ENCODE measurements at regions not wholly inside any gene's neighbourhood (a gene's known extent, or its start where the extent isn't known, plus 50 kb on each side); places are given as distances from the start of the nearest gene placed in this dataset.
"Not testable (repeated sequence)": the region's sequence is repeated elsewhere in the genome, so short reads cannot be mapped to it uniquely, and the experiment has no call there.

GRCh38 chr3:161700998-161701397 is 204.4 kb downstream of the OTOL1 start:
- Histone ChIP-seq H2AFZ (ENCODE audit: low read depth, low read length) (0 out of 2 replicates have a peak overlapping the region, but pooled peaks have one; percentile 28), H3K27me3 (ENCODE audit: low read depth, low read length) (no peaks in the 10 kb centered on the region), H3K27ac (ENCODE audit: low read length) (no peak overlapping the region), H3K36me3 (replicated peaks; ENCODE audit: low read depth, low read length) (no peaks in the 10 kb centered on the region), H3K9me3 (ENCODE audit: insufficient read depth, low read length) (no peaks in the 10 kb centered on the region), H3K9ac (ENCODE audit: low read length) (no peak overlapping the region), H3K4me3 (ENCODE audit: low read length) (no peak overlapping the region), H3K79me2 (ENCODE audit: low read length) (no peaks in the 10 kb centered on the region), H3K4me2 (ENCODE audit: low read length) (no peak overlapping the region), H4K20me1 (ENCODE audit: insufficient read depth, low read length) (no peaks in the 10 kb centered on the region), H3K4me1 (ENCODE audit: low read length) (no peaks in the 10 kb centered on the region)
- TF ChIP-seq EZH2phosphoT487 (IDR thresholded peaks at IDR 0.05; ENCODE audit: low read depth) (no peak), CTCF (IDR thresholded peaks at IDR 0.05; ENCODE audit: low read depth, low read length) (peak; percentile 47)

GRCh38 chr3:161707253-161707652 is 210.6 kb downstream of the OTOL1 start:
- not testable (repeated sequence) for H4K20me1 ChIP-seq (ENCODE audit: insufficient read depth, low read length); H3K4me1 ChIP-seq (ENCODE audit: low read length); H3K79me2 ChIP-seq (ENCODE audit: low read length); H3K9me3 ChIP-seq (ENCODE audit: insufficient read depth, low read length); H3K9ac ChIP-seq (ENCODE audit: low read length); H3K27ac ChIP-seq (ENCODE audit: low read length); H3K4me2 ChIP-seq (ENCODE audit: low read length); H2AFZ ChIP-seq (ENCODE audit: low read depth, low read length); H3K27me3 ChIP-seq (ENCODE audit: low read depth, low read length); H3K36me3 ChIP-seq (replicated peaks; ENCODE audit: low read depth, low read length); H3K4me3 ChIP-seq (ENCODE audit: low read length)

GRCh38 chr3:161713731-161714130 is 217.1 kb downstream of the OTOL1 start:
- H3K36me3 ChIP-seq (replicated peaks; ENCODE audit: low read depth, low read length), result no peaks in the 10 kb centered on the region

GRCh38 chr3:161731968-161732367 is 235.4 kb downstream of the OTOL1 start:
- no peak for TF ChIP-seq EZH2phosphoT487 (IDR thresholded peaks at IDR 0.05; ENCODE audit: low read depth)
- TF ChIP-seq CTCF (IDR thresholded peaks at IDR 0.05; ENCODE audit: low read depth, low read length), result no peak
- Histone ChIP-seq H3K4me1 (ENCODE audit: low read length) (no peaks in the 10 kb centered on the region), H3K4me3 (ENCODE audit: low read length) (no peak overlapping the region)

More at GRCh38 chr3:161713731-161714130, 217.1 kb downstream of the OTOL1 start:
- no peak overlapping the region for H3K27ac ChIP-seq (ENCODE audit: low read length)
- no peaks in the 10 kb centered on the region for H3K9me3 ChIP-seq (ENCODE audit: insufficient read depth, low read length)
- H3K4me2 ChIP-seq (ENCODE audit: low read length), result no peak overlapping the region
- H3K9ac ChIP-seq (ENCODE audit: low read length), result no peak overlapping the region
- no peaks in the 10 kb centered on the region for H3K27me3 ChIP-seq (ENCODE audit: low read depth, low read length)
- no peaks in the 10 kb centered on the region for H4K20me1 ChIP-seq (ENCODE audit: insufficient read depth, low read length)
- no peaks in the 10 kb centered on the region for H3K4me1 ChIP-seq (ENCODE audit: low read length)
- H3K79me2 ChIP-seq (ENCODE audit: low read length), result no peaks in the 10 kb centered on the region
- H3K4me3 ChIP-seq (ENCODE audit: low read length), result no peak overlapping the region
- H2AFZ ChIP-seq (ENCODE audit: low read depth, low read length), result no peak overlapping the region
- no peak for TF ChIP-seq EZH2phosphoT487 (IDR thresholded peaks at IDR 0.05; ENCODE audit: low read depth)
- TF ChIP-seq CTCF (IDR thresholded peaks at IDR 0.05; ENCODE audit: low read depth, low read length), result no peak

GRCh38 chr3:161737171-161737570 is 240.6 kb downstream of the OTOL1 start:
- H3K4me3 ChIP-seq (ENCODE audit: low read length), result no peak overlapping the region
- H3K79me2 ChIP-seq (ENCODE audit: low read length), result no peaks in the 10 kb centered on the region
- no peak overlapping the region for H3K9ac ChIP-seq (ENCODE audit: low read length)
- TF ChIP-seq CTCF (IDR thresholded peaks at IDR 0.05; ENCODE audit: low read depth, low read length) (no peak), EZH2phosphoT487 (IDR thresholded peaks at IDR 0.05; ENCODE audit: low read depth) (no peak)
- no peak overlapping the region for H3K27ac ChIP-seq (ENCODE audit: low read length)
- no peak overlapping the region for H2AFZ ChIP-seq (ENCODE audit: low read depth, low read length)
- H4K20me1 ChIP-seq (ENCODE audit: insufficient read depth, low read length), result no peaks in the 10 kb centered on the region
- no peaks in the 10 kb centered on the region for H3K27me3 ChIP-seq (ENCODE audit: low read depth, low read length)
- no peaks in the 10 kb centered on the region for H3K36me3 ChIP-seq (replicated peaks; ENCODE audit: low read depth, low read length)
- no peaks in the 10 kb centered on the region for H3K4me1 ChIP-seq (ENCODE audit: low read length)
- no peak overlapping the region for H3K4me2 ChIP-seq (ENCODE audit: low read length)
- no peaks in the 10 kb centered on the region for H3K9me3 ChIP-seq (ENCODE audit: insufficient read depth, low read length)

More at GRCh38 chr3:161731968-161732367, 235.4 kb downstream of the OTOL1 start:
- Histone ChIP-seq H3K36me3 (replicated peaks; ENCODE audit: low read depth, low read length) (no peaks in the 10 kb centered on the region), H3K4me2 (ENCODE audit: low read length) (no peak overlapping the region), H3K27ac (ENCODE audit: low read length) (no peak overlapping the region), H2AFZ (ENCODE audit: low read depth, low read length) (no peak overlapping the region), H3K79me2 (ENCODE audit: low read length) (no peaks in the 10 kb centered on the region), H4K20me1 (ENCODE audit: insufficient read depth, low read length) (no peaks in the 10 kb centered on the region), H3K9ac (ENCODE audit: low read length) (no peak overlapping the region), H3K9me3 (ENCODE audit: insufficient read depth, low read length) (no peaks in the 10 kb centered on the region), H3K27me3 (ENCODE audit: low read depth, low read length) (no peaks in the 10 kb centered on the region)

All from OCI-LY3 (cell line).